Lower leg skin (tissue), 3 donors: ENCODE measurements at regions not wholly inside any gene's neighbourhood (a gene's known extent, or its start where the extent isn't known, plus 50 kb on each side); places are given as distances from the start of the nearest gene placed in this dataset.

Experiments used
- POLR2A ChIP-seq, 2 donors: fragments of 450-650 bp; IDR thresholded peaks; one replicate each; pipeline ENCODE4 v1.6.1; 2016 to 2017; ENCODE audit warnings: antibody characterized with exemption in 2 of 2, mild to moderate bottlenecking in 1 of 2, moderate library complexity in 1 of 2
- TF ChIP-seq, protein P1 (sequence below), 3 donors: fragments of 450-650 bp; IDR thresholded peaks; one replicate each; pipeline ENCODE4 v1.5.1; 2016; ENCODE audit warnings: antibody characterized with exemption in 3 of 3, mild to moderate bottlenecking in 3 of 3, moderate library complexity in 2 of 3

DNA sequence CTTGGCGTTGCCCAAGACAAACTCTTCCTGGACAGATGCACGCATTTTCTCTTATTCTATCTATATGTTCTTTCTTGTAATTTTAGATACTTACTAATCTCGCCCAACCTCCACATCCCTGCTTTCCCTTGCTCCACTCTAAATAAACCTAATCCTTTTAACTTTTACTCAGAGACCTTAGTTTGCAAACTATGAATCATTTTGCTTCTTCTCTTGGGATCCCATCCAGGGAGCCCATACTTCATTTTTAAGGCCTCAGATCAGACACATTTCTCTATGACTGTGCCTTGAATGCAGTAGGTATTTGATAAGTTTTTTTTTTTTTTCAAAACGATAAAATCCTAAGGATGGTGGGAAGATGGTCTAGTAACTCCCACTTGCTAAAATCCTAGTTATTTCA lies 353.8 kb upstream of the HAND2 start:
- TF ChIP-seq, protein P1, sequence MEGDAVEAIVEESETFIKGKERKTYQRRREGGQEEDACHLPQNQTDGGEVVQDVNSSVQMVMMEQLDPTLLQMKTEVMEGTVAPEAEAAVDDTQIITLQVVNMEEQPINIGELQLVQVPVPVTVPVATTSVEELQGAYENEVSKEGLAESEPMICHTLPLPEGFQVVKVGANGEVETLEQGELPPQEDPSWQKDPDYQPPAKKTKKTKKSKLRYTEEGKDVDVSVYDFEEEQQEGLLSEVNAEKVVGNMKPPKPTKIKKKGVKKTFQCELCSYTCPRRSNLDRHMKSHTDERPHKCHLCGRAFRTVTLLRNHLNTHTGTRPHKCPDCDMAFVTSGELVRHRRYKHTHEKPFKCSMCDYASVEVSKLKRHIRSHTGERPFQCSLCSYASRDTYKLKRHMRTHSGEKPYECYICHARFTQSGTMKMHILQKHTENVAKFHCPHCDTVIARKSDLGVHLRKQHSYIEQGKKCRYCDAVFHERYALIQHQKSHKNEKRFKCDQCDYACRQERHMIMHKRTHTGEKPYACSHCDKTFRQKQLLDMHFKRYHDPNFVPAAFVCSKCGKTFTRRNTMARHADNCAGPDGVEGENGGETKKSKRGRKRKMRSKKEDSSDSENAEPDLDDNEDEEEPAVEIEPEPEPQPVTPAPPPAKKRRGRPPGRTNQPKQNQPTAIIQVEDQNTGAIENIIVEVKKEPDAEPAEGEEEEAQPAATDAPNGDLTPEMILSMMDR (IDR thresholded peaks at IDR 0.05), result no peak
- no peak for TF ChIP-seq POLR2A (IDR thresholded peaks at IDR 0.05)
